H1 (cell line): ENCODE measurements at regions not wholly inside any gene's neighbourhood (a gene's known extent, or its start where the extent isn't known, plus 50 kb on each side); places are given as distances from the start of the nearest gene placed in this dataset.

Source experiments
- ATF3 ChIP-seq: IDR thresholded peaks from 2 replicates; pipeline ENCODE4 v1.6.1; 2011; ENCODE audit warnings: low read depth, mild to moderate bottlenecking, low read length; ENCODE audit not compliant: insufficient read depth
- CHD1 ChIP-seq: IDR thresholded peaks from 2 replicates; pipeline ENCODE4 v1.6.1; 2012; ENCODE audit warnings: low read depth, low read length, improper control_type of control experiment
- CREB1 ChIP-seq: IDR thresholded peaks from 2 replicates; pipeline ENCODE4 v1.6.1; 2012; ENCODE audit warnings: inconsistent platforms
- CTCF ChIP-seq, 3 experiments: IDR thresholded peaks; 1 replicate in 2 of 3; 2 replicates in 1 of 3; pipeline versions ENCODE4 v1.5.1 to v1.6.1; 2011; ENCODE audit warnings: low read length in 3 of 3, mild to moderate bottlenecking in 3 of 3, inconsistent platforms in 2 of 3, low read depth in 1 of 3, moderate library complexity in 1 of 3; ENCODE audit not compliant: insufficient read depth in 1 of 3; ENCODE audit errors: control extremely low read depth in 1 of 3
- E2F6 ChIP-seq: IDR thresholded peaks from 2 replicates; pipeline ENCODE4 v1.6.1; 2012; ENCODE audit warnings: inconsistent platforms
- EZH2 ChIP-seq: fragments of 200-600 bp; sonication (generic); IDR thresholded peaks from 2 replicates; pipeline ENCODE4 v1.7.1; 2012; ENCODE audit warnings: low read depth, mild to moderate bottlenecking, moderate library complexity, low read length, inconsistent platforms; ENCODE audit not compliant: severe bottlenecking
- GABPA ChIP-seq: IDR thresholded peaks from 2 replicates; pipeline ENCODE4 v1.6.1; 2011; ENCODE audit warnings: mild to moderate bottlenecking, low read length, moderate library complexity, borderline replicate concordance; ENCODE audit not compliant: insufficient read depth
- JUN ChIP-seq: IDR thresholded peaks from 2 replicates; pipeline ENCODE4 v1.6.1; 2011; ENCODE audit warnings: low read depth, mild to moderate bottlenecking, improper control_type of control experiment, low read length
- JUND ChIP-seq: IDR thresholded peaks from 2 replicates; pipeline ENCODE4 v1.6.1; 2011; ENCODE audit warnings: mild to moderate bottlenecking, improper control_type of control experiment, low read length
- KDM1A ChIP-seq: fragments of 200-600, 300-600 bp; sonication (generic); IDR thresholded peaks from 2 replicates; pipeline ENCODE4 v1.7.1; 2016; ENCODE audit warnings: mild to moderate bottlenecking, low read length, borderline replicate concordance
- MAX ChIP-seq: IDR thresholded peaks from 2 replicates; pipeline ENCODE4 v1.6.1; 2012; ENCODE audit warnings: inconsistent platforms
- POLR2A ChIP-seq, 2 experiments: IDR thresholded peaks; 1 replicate in 1 of 2; 2 replicates in 1 of 2; pipeline ENCODE4 v1.6.1; 2011; ENCODE audit warnings: low read depth in 2 of 2, low read length in 2 of 2, mild to moderate bottlenecking in 2 of 2; ENCODE audit errors: control extremely low read depth in 1 of 2
- RFX5 ChIP-seq: IDR thresholded peaks from 2 replicates; pipeline ENCODE4 v1.6.1; 2011; ENCODE audit warnings: low read depth, low read length, improper control_type of control experiment, borderline replicate concordance
- ZNF274 ChIP-seq: IDR thresholded peaks from 2 replicates; pipeline ENCODE4 v1.7.0; 2012; ENCODE audit warnings: low read length, borderline replicate concordance; ENCODE audit errors: extremely low read depth

GRCh38 chr4:188904617-188905016 lies 765.4 kb downstream of the TRIML1 start:
- TF ChIP-seq KDM1A (no peak), CTCF (IDR thresholded peaks at IDR 0.05; ENCODE audit: control extremely low read depth in 1 of 3, insufficient read depth in 1 of 3, low read depth in 1 of 3, low read length in 3 of 3) (no peak), POLR2A (IDR thresholded peaks at IDR 0.05; ENCODE audit: control extremely low read depth in 1 of 2, low read depth in 2 of 2, low read length in 2 of 2) (no peak), JUN (no peak), JUND (no peak), ZNF274 (no peak), MAX (no peak), ATF3 (no peak), CHD1 (no peak), EZH2 (no peak), GABPA (no peak), CREB1 (no peak), E2F6 (no peak), RFX5 (no peak)
